GM21528 (cell line): ENCODE measurements at regions not wholly inside any gene's neighbourhood (a gene's known extent, or its start where the extent isn't known, plus 50 kb on each side); places are given as distances from the start of the nearest gene placed in this dataset.

Experiments
- ATAC-seq: cut with Tn5 transposase; IDR thresholded peaks from one replicate; pipeline ENCODE4 v1.9.1; 2021; ENCODE audit warnings: mild to moderate bottlenecking, moderate library complexity; ENCODE audit not compliant: unreplicated experiment, low FRiP score

GRCh38 chr20:12763406-12763805, 245.4 kb upstream of the SPTLC3 start:
- ATAC-seq, result no peak

DNA sequence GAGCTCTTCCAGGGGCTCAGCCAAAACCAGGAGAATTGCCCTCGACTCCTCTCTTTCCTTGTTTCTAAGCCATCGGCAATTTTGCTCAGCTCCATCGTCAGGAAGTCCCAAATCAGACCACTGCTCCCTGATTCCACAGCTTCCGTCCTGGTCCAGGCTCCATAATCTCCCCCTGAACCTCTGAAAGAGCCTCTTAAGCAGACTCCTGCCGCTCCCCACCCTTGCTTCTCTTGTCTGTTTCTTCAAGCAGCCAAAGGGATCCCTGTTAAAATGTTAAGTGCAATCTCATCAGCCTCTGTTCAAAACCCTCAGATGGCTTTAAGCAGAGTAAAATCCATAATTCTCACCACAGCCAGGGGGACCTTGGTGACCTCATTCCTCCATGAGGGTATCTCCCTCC, 244.7 kb upstream of the SPTLC3 start:
- ATAC-seq, result no peak

- ATAC-seq, result no peak
Measured at GRCh38 chr20:12764851-12765250, 243.9 kb upstream of the SPTLC3 start.

DNA sequence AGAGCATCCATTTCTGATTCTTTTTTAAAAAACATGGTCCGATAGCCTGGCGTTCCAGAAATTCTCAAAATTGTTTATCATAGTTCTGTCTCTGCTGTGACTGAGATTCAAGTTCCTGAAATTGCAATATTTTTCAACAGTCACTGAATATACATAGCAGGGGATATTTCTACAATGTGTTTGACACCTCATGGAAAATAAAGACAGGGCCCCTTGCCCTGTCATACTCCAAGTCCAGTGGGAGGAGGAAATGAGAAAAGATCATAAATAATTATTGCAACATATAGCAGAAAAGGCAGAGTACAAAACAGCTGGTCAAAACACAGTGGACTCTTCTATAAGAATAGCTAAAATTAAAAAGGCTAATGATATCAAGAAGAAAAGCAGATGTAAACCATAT, 234.8 kb upstream of the SPTLC3 start:
- ATAC-seq, result no peak

GRCh38 chr20:12775041-12775440, 233.7 kb upstream of the SPTLC3 start:
- no peak for ATAC-seq

- no peak for ATAC-seq
Measured at GRCh38 chr20:12777016-12777415, 231.8 kb upstream of the SPTLC3 start.

GRCh38 chr20:12786276-12786675, 222.5 kb upstream of the SPTLC3 start:
- ATAC-seq, result no peak

DNA sequence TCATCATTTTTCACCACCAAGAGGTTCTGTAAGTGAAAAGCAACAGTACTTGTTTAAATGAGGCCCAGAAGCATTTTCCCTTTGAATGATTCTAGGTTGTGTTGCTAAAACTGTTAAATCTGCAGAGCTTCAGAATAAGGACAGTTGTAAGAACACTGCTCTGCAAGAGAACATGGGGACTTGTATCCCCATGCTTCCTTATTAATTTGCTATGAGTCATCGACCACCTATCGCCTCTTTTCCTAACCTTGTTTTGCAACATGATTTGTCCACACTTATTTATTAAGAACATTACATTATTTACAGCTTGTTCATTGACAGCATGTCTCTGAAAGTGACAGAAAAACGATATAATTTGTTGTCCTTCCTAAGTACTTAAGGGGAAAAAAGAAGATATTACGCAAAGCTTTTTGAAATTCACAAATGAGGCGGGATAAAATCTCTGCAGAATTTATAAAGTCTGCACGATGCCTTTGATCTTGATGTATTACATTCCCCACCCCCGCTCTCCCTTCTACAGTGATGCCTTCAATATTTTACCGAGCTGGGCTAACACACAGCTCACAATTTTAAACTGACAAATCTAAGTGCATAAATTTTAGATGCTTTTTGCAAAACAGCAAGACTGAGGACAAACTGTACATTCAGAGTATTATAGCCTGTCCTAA, 220.0 kb upstream of the SPTLC3 start:
- no peak for ATAC-seq

- no peak for ATAC-seq
Measured at GRCh38 chr20:12790859-12791258, 217.9 kb upstream of the SPTLC3 start.

GRCh38 chr20:12798286-12798685, 210.5 kb upstream of the SPTLC3 start:
- no peak for ATAC-seq

- ATAC-seq, result no peak
Measured at GRCh38 chr20:12808006-12808567, 200.7 kb upstream of the SPTLC3 start.

- no peak for ATAC-seq
Measured at GRCh38 chr20:12815231-12815768, 193.5 kb upstream of the SPTLC3 start.

DNA sequence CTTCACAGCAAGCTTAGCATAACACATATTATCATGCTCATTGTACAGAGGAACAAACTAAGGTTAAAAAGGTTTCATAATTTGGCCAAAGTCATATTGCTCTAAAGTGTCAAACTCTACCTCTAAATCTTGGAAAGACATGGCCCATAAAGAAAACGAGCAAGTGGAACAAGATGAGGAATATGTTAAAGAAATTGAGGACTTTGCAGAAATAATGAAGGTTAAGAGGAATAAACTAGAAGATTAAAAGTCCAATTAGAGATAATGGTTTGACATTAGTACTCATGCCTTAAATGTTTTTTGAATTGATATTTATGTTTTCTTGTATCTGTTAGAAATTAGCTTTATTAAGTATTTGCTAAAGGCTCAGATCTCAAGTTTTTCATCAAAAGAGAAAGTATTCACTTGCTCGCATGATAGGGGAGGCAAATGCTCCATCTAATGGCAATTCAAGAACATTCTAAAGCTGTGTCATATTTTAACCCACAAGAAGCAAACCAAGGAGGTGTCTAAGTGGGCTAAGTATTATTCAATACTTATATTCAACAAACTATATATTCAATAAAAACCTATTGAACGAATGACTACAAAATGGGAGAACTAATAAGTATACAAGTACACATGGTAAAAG, 192.9 kb upstream of the SPTLC3 start:
- no peak for ATAC-seq

DNA sequence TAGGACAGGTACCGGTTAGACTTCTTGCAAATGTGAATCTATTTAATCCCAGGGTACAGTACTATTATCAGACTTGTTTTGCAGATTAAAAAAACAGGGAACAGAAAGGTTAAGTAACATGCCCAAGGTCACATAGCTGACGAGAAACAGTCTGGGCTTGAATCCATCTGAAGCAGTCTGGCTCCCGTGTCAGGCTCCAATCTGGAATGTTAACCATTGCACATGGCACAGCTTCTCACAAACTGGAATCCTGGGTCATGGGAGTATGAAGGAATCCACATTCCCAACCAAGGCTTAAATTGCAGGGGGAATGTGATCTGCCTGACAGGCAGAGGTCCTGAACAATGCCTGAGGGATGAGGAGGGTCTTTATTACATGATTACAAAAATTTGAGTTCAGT, 187.5 kb upstream of the SPTLC3 start:
- ATAC-seq, result no peak

GRCh38 chr20:12823734-12824133, 185.0 kb upstream of the SPTLC3 start:
- no peak for ATAC-seq

- ATAC-seq, result no peak
Measured at GRCh38 chr20:12824328-12825225, 184.2 kb upstream of the SPTLC3 start.

GRCh38 chr20:12825226-12825595, 183.6 kb upstream of the SPTLC3 start:
- ATAC-seq, result no peak

GRCh38 chr20:12827816-12828385, 180.9 kb upstream of the SPTLC3 start:
- no peak for ATAC-seq

GRCh38 chr20:12829170-12829569, 179.6 kb upstream of the SPTLC3 start:
- no peak for ATAC-seq

DNA sequence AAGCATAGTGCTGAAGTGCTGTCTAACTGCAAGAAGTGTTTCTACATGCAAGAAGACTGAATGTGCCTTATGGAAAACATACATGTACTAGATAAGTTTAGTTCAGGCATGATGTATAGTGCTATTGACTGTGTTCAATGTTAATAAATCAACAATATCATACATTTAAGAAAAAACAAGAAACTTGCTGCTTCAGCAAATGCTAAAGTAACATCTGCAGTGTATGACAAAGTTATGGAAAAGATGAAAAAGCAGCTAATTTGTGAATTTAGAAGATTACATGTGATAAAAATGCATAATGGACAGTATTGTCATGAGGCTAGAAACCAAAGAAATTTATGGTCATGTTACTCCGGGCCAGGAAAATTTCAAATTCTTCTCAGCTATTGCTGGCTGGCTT, 174.9 kb upstream of the SPTLC3 start:
- ATAC-seq, result no peak

DNA sequence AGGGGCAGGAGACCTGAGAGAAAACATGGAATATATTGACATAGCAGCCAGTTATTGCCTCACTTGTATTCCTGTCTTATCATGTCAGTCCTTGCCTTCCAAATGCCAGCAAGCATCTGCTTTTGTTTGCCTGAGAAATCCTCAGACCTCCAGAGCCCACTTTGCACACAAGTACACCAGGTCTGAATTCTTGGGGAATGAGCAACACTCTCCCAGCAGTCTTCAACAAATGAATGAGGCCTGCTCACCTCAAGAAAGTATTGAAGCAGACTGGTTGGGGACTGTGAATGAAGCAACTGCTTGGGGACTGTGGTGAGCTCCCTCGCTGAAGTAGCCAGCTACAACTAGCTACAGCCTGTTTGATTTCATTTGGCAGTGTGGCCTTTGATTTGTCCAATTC, 172.8 kb upstream of the SPTLC3 start:
- ATAC-seq, result no peak
